ENCODE measurements at regions not wholly inside any gene's neighbourhood (a gene's known extent, or its start where the extent isn't known, plus 50 kb on each side); places are given as distances from the start of the nearest gene placed in this dataset.

GRCh38 chr5:2997179-2997578 lies 245.7 kb upstream of the IRX2 start:
- no peak for DNase-seq
- no peak for TF ChIP-seq CTCF (IDR thresholded peaks at IDR 0.05)
- no peak overlapping the region for H3K27ac Mint-ChIP-seq
- H3K9me3 Mint-ChIP-seq: peaks cover 74% of the 10 kb centered on the region
- H3K36me3 Mint-ChIP-seq (ENCODE audit: low read depth): no peaks in the 10 kb centered on the region; the same call in 1 of the 2 replicates
- peaks cover 1% of the 10 kb centered on the region for H3K27me3 Mint-ChIP-seq (ENCODE audit: insufficient read depth)
- no peaks in the 10 kb centered on the region for H3K4me1 Mint-ChIP-seq (ENCODE audit: low read depth)
- H3K4me3 Mint-ChIP-seq: no peak overlapping the region

GRCh38 chr5:2996687-2997086 lies 245.2 kb upstream of the IRX2 start:
- no peak for TF ChIP-seq CTCF (IDR thresholded peaks at IDR 0.05)
- no peaks in the 10 kb centered on the region; the same call in 1 of the 2 replicates for H3K36me3 Mint-ChIP-seq (ENCODE audit: low read depth)
- H3K4me1 Mint-ChIP-seq (ENCODE audit: low read depth): no peaks in the 10 kb centered on the region
- no peak overlapping the region for H3K27ac Mint-ChIP-seq
- H3K4me3 Mint-ChIP-seq: no peak overlapping the region
- peaks cover 73% of the 10 kb centered on the region for H3K9me3 Mint-ChIP-seq
- H3K27me3 Mint-ChIP-seq (ENCODE audit: insufficient read depth): peaks cover 1% of the 10 kb centered on the region
- DNase-seq: no peak

GRCh38 chr5:2996248-2996647 lies 244.8 kb upstream of the IRX2 start:
- DNase-seq: no peak
- peaks cover 1% of the 10 kb centered on the region for H3K27me3 Mint-ChIP-seq (ENCODE audit: insufficient read depth)
- no peaks in the 10 kb centered on the region for H3K36me3 Mint-ChIP-seq (ENCODE audit: low read depth)

GRCh38 chr5:2995667-2996066 lies 244.2 kb upstream of the IRX2 start:
- H3K4me3 Mint-ChIP-seq: no peak overlapping the region
- H3K27ac Mint-ChIP-seq: no peak overlapping the region
- no peaks in the 10 kb centered on the region for H3K4me1 Mint-ChIP-seq (ENCODE audit: low read depth)
- no peak for TF ChIP-seq CTCF (IDR thresholded peaks at IDR 0.05)
- no peak for DNase-seq
- peaks cover 1% of the 10 kb centered on the region for H3K27me3 Mint-ChIP-seq (ENCODE audit: insufficient read depth)
- H3K9me3 Mint-ChIP-seq: peaks cover 69% of the 10 kb centered on the region
- H3K36me3 Mint-ChIP-seq (ENCODE audit: low read depth): no peaks in the 10 kb centered on the region

More at GRCh38 chr5:2996248-2996647, 244.8 kb upstream of the IRX2 start:
- Mint-ChIP-seq H3K27ac (no peak overlapping the region), H3K9me3 (peaks cover 71% of the 10 kb centered on the region), H3K4me1 (ENCODE audit: low read depth) (no peaks in the 10 kb centered on the region), H3K4me3 (no peak overlapping the region)
- no peak for TF ChIP-seq CTCF (IDR thresholded peaks at IDR 0.05)

GRCh38 chr5:2995035-2995434 lies 243.6 kb upstream of the IRX2 start:
- DNase-seq: no peak
- no peaks in the 10 kb centered on the region; the same call in 1 of the 2 replicates for H3K36me3 Mint-ChIP-seq (ENCODE audit: low read depth)
- TF ChIP-seq CTCF (IDR thresholded peaks at IDR 0.05): no peak
- no peaks in the 10 kb centered on the region for H3K4me1 Mint-ChIP-seq (ENCODE audit: low read depth)
- H3K4me3 Mint-ChIP-seq: no peak overlapping the region
- H3K9me3 Mint-ChIP-seq: peaks cover 69% of the 10 kb centered on the region
- H3K27me3 Mint-ChIP-seq (ENCODE audit: insufficient read depth): peaks cover 1% of the 10 kb centered on the region
- H3K27ac Mint-ChIP-seq: no peak overlapping the region

GRCh38 chr5:2993771-2994170 lies 242.3 kb upstream of the IRX2 start:
- Mint-ChIP-seq H3K27me3 (ENCODE audit: insufficient read depth) (peaks cover 1% of the 10 kb centered on the region), H3K4me1 (ENCODE audit: low read depth) (no peaks in the 10 kb centered on the region), H3K4me3 (no peak overlapping the region), H3K36me3 (ENCODE audit: low read depth) (no peaks in the 10 kb centered on the region; the same call in 1 of the 2 replicates), H3K27ac (no peak overlapping the region), H3K9me3 (peaks cover 75% of the 10 kb centered on the region)
- TF ChIP-seq CTCF (IDR thresholded peaks at IDR 0.05): no peak
- DNase-seq: no peak

Measured in HFFc6 (cell line).